Liver (tissue), 3 donors: ENCODE measurements at regions not wholly inside any gene's neighbourhood (a gene's known extent, or its start where the extent isn't known, plus 50 kb on each side); places are given as distances from the start of the nearest gene placed in this dataset.

Experiments used
- ATF3 ChIP-seq: IDR thresholded peaks from 2 replicates; pipeline ENCODE4 v1.6.1; 2016; ENCODE audit warnings: antibody characterized with exemption
- CTCF ChIP-seq: fragments of 150-350 bp; IDR thresholded peaks from 2 replicates; pipeline ENCODE4 v1.5.1; 2017; ENCODE audit warnings: improper control_type of control experiment, low read depth, low read length; ENCODE audit not compliant: missing input control
- FOXA1 ChIP-seq: IDR thresholded peaks from 2 replicates; pipeline ENCODE4 v1.6.1; 2016; ENCODE audit warnings: antibody characterized with exemption
- ZBTB33 ChIP-seq: IDR thresholded peaks from 2 replicates; pipeline ENCODE4 v1.6.1; 2016; ENCODE audit warnings: antibody characterized with exemption
- donor health status: healthy.
- donor health status: healthy.

- TF ChIP-seq CTCF, result no peak
- no peak for TF ChIP-seq ATF3
- TF ChIP-seq ZBTB33, result no peak
- TF ChIP-seq FOXA1, result no peak
Observed at GRCh38 chrX:96403446-96403845, 281.2 kb upstream of the DIAPH2 start.
